Spleen (tissue), 11 donors: ENCODE measurements at regions not wholly inside any gene's neighbourhood (a gene's known extent, or its start where the extent isn't known, plus 50 kb on each side); places are given as distances from the start of the nearest gene placed in this dataset.

ENCODE experiments used
- DNase-seq: peaks from one replicate; pipeline ENCODE4 v3.0.0-alpha.2; 2020
- H3K27ac ChIP-seq, 8 donors: fragments of 200-600 bp; sonication (generic) in 7 of 8; 1 replicate in 4 of 8; 2 replicates in 4 of 8; pipeline versions ENCODE4 v1.5.0 to v1.8.0; 2016 to 2021; ENCODE audit warnings: inconsistent platforms in 4 of 8, mild to moderate bottlenecking in 4 of 8, moderate library complexity in 1 of 8
- H3K27me3 ChIP-seq, 7 donors: fragments of 200-600 bp; sonication (generic) in 6 of 7; replicated peaks in 1 of 7; 1 replicate in 4 of 7; 2 replicates in 3 of 7; pipeline versions ENCODE4 v1.5.0 to v1.8.0; 2016 to 2021; ENCODE audit warnings: inconsistent platforms in 3 of 7, mild to moderate bottlenecking in 1 of 7
- H3K36me3 ChIP-seq, 6 donors: fragments of 200-600 bp; sonication (generic) in 5 of 6; 1 replicate in 4 of 6; 2 replicates in 2 of 6; pipeline versions ENCODE4 v1.5.0 to v1.8.0; 2016 to 2021; ENCODE audit warnings: inconsistent platforms in 2 of 6
- H3K4me1 ChIP-seq, 6 donors: fragments of 200-600 bp; sonication (generic) in 5 of 6; 1 replicate in 3 of 6; 2 replicates in 3 of 6; pipeline versions ENCODE4 v1.5.0 to v1.8.0; 2016 to 2021; ENCODE audit warnings: inconsistent platforms in 3 of 6
- H3K4me3 ChIP-seq, 8 donors: fragments of 200-600 bp; sonication (generic) in 7 of 8; 1 replicate in 4 of 8; 2 replicates in 4 of 8; pipeline versions ENCODE4 v1.5.0 to v1.8.0; 2016 to 2021; ENCODE audit warnings: inconsistent platforms in 4 of 8, mild to moderate bottlenecking in 4 of 8, moderate library complexity in 2 of 8
- H3K9me3 ChIP-seq, 8 donors: fragments of 200-600 bp; sonication (generic) in 7 of 8; 1 replicate in 4 of 8; 2 replicates in 4 of 8; pipeline versions ENCODE4 v1.5.0 to v1.8.0; 2016 to 2021; ENCODE audit warnings: inconsistent platforms in 4 of 8
- CTCF ChIP-seq, 11 experiments: fragments of 200-600 bp in 7 of 11; fragments of 450-650 bp in 4 of 11; sonication (generic) in 4 of 11; IDR thresholded peaks in 8 of 11; conservative IDR thresholded peaks in 3 of 11; 1 replicate in 7 of 11; 2 replicates in 4 of 11; pipeline versions ENCODE4 v1.4.0 to v1.8.0; 2016 to 2021; ENCODE audit warnings: antibody characterized with exemption in 11 of 11, inconsistent platforms in 4 of 11, mild to moderate bottlenecking in 1 of 11
- POLR2A ChIP-seq, 3 donors: fragments of 450-650 bp; IDR thresholded peaks; one replicate each; pipeline ENCODE4 v1.5.1; 2017; ENCODE audit warnings: antibody characterized with exemption in 3 of 3, mild to moderate bottlenecking in 1 of 3
- POLR2AphosphoS5 ChIP-seq, 3 donors: sonication (generic); formaldehyde crosslinking; IDR thresholded peaks; one replicate each; pipeline ENCODE4 v1.5.1; 2017; ENCODE audit warnings: antibody characterized with exemption in 3 of 3
- WGBS, 5 donors: extraction: QIAGEN DNeasy Blood & Tissue Kit in 3 of 5; methylation state at CpG; one replicate each; pipeline versions ENCODE4 v1.1.5 to v1.1.7; 2013 to 2018; 5-methylcytosine and 5-hydroxymethylcytosine counted together
- intact Hi-C: fragments of 100-400 bp; cut with DNase I; formaldehyde crosslinking; loops from one replicate; pipeline ENCODE4 v1.15.0; 2023; ENCODE audit warnings: low total_unique reads
- donor health status: healthy with polysubstance abuse.
- donor health status: DM: no; HTN: no; CAD: no; lungs with moderate emphysema.
- donor health status: DM: no; HTN: no; CAD: no.
- donor health status: Bipolar disorder and iron deficiency.
- donor health status: healthy.
- donor health status: DM: no; HTN: no; CAD: no.
- donor health status: DM: yes; HTN: yes; CAD: no.

GRCh38 chr7:73974101-73974947, 53.6 kb upstream of the ELN start:
- Histone ChIP-seq H3K4me3 (no peak overlapping the region), H3K27me3 (no peaks in the 10 kb centered on the region), H3K4me1 (peaks cover 0 to 31% (median 11%) of the 10 kb centered on the region in 6 donors), H3K36me3 (no peaks in the 10 kb centered on the region), H3K9me3 (no peaks in the 10 kb centered on the region), H3K27ac (no peak overlapping the region)
- TF ChIP-seq POLR2A (IDR thresholded peaks at IDR 0.05) (no peak), POLR2AphosphoS5 (IDR thresholded peaks at IDR 0.05) (no peak), CTCF (IDR thresholded peaks at IDR 0.05 in 8 of 11, conservative IDR thresholded peaks at IDR 0.05 in 3 of 11) (no peak)
- DNase-seq = peak; percentile 64
- intact Hi-C loops = no loop called here
- WGBS, 5 donors = 89 to 93% (median 93%) methylated on average over 22 to 23 of the region's 23 CpGs

- intact Hi-C loops = no loop called here
- H3K4me3 ChIP-seq = no peak overlapping the region
- 89 to 95% (median 91%) methylated on average over 29 to 30 of the region's 30 CpGs for WGBS, 5 donors
- H3K36me3 ChIP-seq = no peaks in the 10 kb centered on the region
- H3K27ac ChIP-seq = no peak overlapping the region
- no peaks in the 10 kb centered on the region for H3K27me3 ChIP-seq
- TF ChIP-seq CTCF (IDR thresholded peaks at IDR 0.05 in 8 of 11, conservative IDR thresholded peaks at IDR 0.05 in 3 of 11) = no peak
- no peak for TF ChIP-seq POLR2AphosphoS5 (IDR thresholded peaks at IDR 0.05)
- no peak for TF ChIP-seq POLR2A (IDR thresholded peaks at IDR 0.05)
- H3K9me3 ChIP-seq = no peaks in the 10 kb centered on the region
- H3K4me1 ChIP-seq = peaks cover 0 to 35% (median 11%) of the 10 kb centered on the region in 6 donors
- DNase-seq = peak; percentile 53
Observed at GRCh38 chr7:73974948-73975926, 52.7 kb upstream of the ELN start.

GRCh38 chr7:73976761-73977618, 51.0 kb upstream of the ELN start:
- Histone ChIP-seq H3K9me3 (no peaks in the 10 kb centered on the region), H3K36me3 (no peaks in the 10 kb centered on the region), H3K27me3 (no peaks in the 10 kb centered on the region), H3K4me3 (no peak overlapping the region), H3K4me1 (peaks cover 0 to 26% (median 8%) of the 10 kb centered on the region in 6 donors), H3K27ac (no peak overlapping the region)
- TF ChIP-seq POLR2A (IDR thresholded peaks at IDR 0.05) (no peak), POLR2AphosphoS5 (IDR thresholded peaks at IDR 0.05) (no peak), CTCF (IDR thresholded peaks at IDR 0.05 in 8 of 11, conservative IDR thresholded peaks at IDR 0.05 in 3 of 11) (no peak)
- WGBS, 5 donors = 80 to 91% (median 84%) methylated on average over 20 to 24 of the region's 24 CpGs
- intact Hi-C loops = no loop called here
- DNase-seq = peak; percentile 52
